ENCODE measurements at regions not wholly inside any gene's neighbourhood (a gene's known extent, or its start where the extent isn't known, plus 50 kb on each side); places are given as distances from the start of the nearest gene placed in this dataset.

- no peak for TF ChIP-seq CTCF (IDR thresholded peaks at IDR 0.05 in 2 of 3, conservative IDR thresholded peaks at IDR 0.05 in 1 of 3; ENCODE audit: borderline replicate concordance in 1 of 3, insufficient read depth in 1 of 3, low read depth in 2 of 3, low read length in 2 of 3)
- no peak for TF ChIP-seq POLR2A (IDR thresholded peaks at IDR 0.05; ENCODE audit: borderline replicate concordance, extremely low read depth, insufficient read depth, insufficient read length)
- TF ChIP-seq SP1 (IDR thresholded peaks at IDR 0.05; ENCODE audit: low read depth), result no peak
- TF ChIP-seq MAX (IDR thresholded peaks at IDR 0.05), result no peak
- TF ChIP-seq YY1 (IDR thresholded peaks at IDR 0.05; ENCODE audit: extremely low read depth, insufficient replicate concordance, low read depth, low read length), result no peak
- TF ChIP-seq POLR2AphosphoS5 (IDR thresholded peaks at IDR 0.05; ENCODE audit: low read depth, low read length), result no peak
- no peak for TF ChIP-seq EZH2 (IDR thresholded peaks at IDR 0.05)
- no peak for TF ChIP-seq ZNF274 (IDR thresholded peaks at IDR 0.05; ENCODE audit: low read depth, low read length)
- TF ChIP-seq ZBTB33 (IDR thresholded peaks at IDR 0.05; ENCODE audit: extremely low read depth, insufficient replicate concordance, low read length), result no peak
- no peak for TF ChIP-seq EZH2phosphoT487 (IDR thresholded peaks at IDR 0.05; ENCODE audit: borderline replicate concordance)
Measured at GRCh38 chr22:47553436-47553835, 791.0 kb downstream of the TBC1D22A start.
